Stimulated activated effector memory CD8-positive, alpha-beta T cell treated with anti-CD3 and anti-CD28 coated beads, Interleukin-12 subunit alpha, Interleukin-12 subunit beta, amount 100 ng/mL, for 72 hours (primary cell): ENCODE measurements at regions not wholly inside any gene's neighbourhood (a gene's known extent, or its start where the extent isn't known, plus 50 kb on each side); places are given as distances from the start of the nearest gene placed in this dataset.

Experiments
- ATAC-seq: fragments of 150-1000 bp; cut with Tn5 transposase; 2 replicates; pipeline ENCODE4 v1.10.0; 2021
- DNase-seq, 2 donors: peaks; one replicate each; pipeline ENCODE4 v3.0.0; 2021 to 2022; ENCODE audit warnings: low spot score in 2 of 2
- H3K27ac Mint-ChIP-seq: one replicate; pipeline ENCODE4 v1.8.0; 2022; ENCODE audit warnings: mild to moderate bottlenecking, mixed read lengths
- H3K36me3 Mint-ChIP-seq: one replicate; pipeline ENCODE4 v1.8.0; 2022; ENCODE audit warnings: mild to moderate bottlenecking, mixed read lengths
- H3K4me1 Mint-ChIP-seq: one replicate; pipeline ENCODE4 v1.8.0; 2022; ENCODE audit warnings: mixed read lengths
- H3K4me3 Mint-ChIP-seq: one replicate; pipeline ENCODE4 v1.8.0; 2022; ENCODE audit warnings: mild to moderate bottlenecking, mixed read lengths
- H3K9me3 Mint-ChIP-seq: one replicate; pipeline ENCODE4 v1.8.0; 2022; ENCODE audit warnings: mixed read lengths

- no peaks in the 10 kb centered on the region for H3K36me3 Mint-ChIP-seq
- no peak for ATAC-seq
These were observed 721.9 kb upstream of the SLC10A2 start for GRCh38 chr13:103788061-103788652.

GRCh38 chr13:103772576-103772975 lies 706.4 kb upstream of the SLC10A2 start:
- no peak overlapping the region for H3K27ac Mint-ChIP-seq
- peaks cover 11% of the 10 kb centered on the region for H3K9me3 Mint-ChIP-seq
- ATAC-seq, result no peak
- no peaks in the 10 kb centered on the region for H3K4me1 Mint-ChIP-seq
- no peak for DNase-seq
- no peak overlapping the region for H3K4me3 Mint-ChIP-seq
- H3K36me3 Mint-ChIP-seq, result no peaks in the 10 kb centered on the region

More at GRCh38 chr13:103788061-103788652, 721.9 kb upstream of the SLC10A2 start:
- Mint-ChIP-seq H3K4me1 (no peaks in the 10 kb centered on the region), H3K4me3 (no peak overlapping the region), H3K27ac (no peak overlapping the region), H3K9me3 (peaks cover 12% of the 10 kb centered on the region)
- no peak for DNase-seq

- Mint-ChIP-seq H3K36me3 (no peaks in the 10 kb centered on the region), H3K9me3 (peaks cover 15% of the 10 kb centered on the region), H3K4me3 (no peak overlapping the region), H3K4me1 (no peaks in the 10 kb centered on the region), H3K27ac (no peak overlapping the region)
- no peak for DNase-seq
- no peak for ATAC-seq
These were observed 696.3 kb upstream of the SLC10A2 start for GRCh38 chr13:103762523-103762922.

- H3K36me3 Mint-ChIP-seq, result no peaks in the 10 kb centered on the region
- ATAC-seq (no peak), DNase-seq (no peak)
- no peaks in the 10 kb centered on the region for H3K4me1 Mint-ChIP-seq
- H3K9me3 Mint-ChIP-seq, result peaks cover 19% of the 10 kb centered on the region
- no peak overlapping the region for H3K4me3 Mint-ChIP-seq
- no peak overlapping the region for H3K27ac Mint-ChIP-seq
These were observed 693.1 kb upstream of the SLC10A2 start for GRCh38 chr13:103759361-103759760.

GRCh38 chr13:103758222-103758621 lies 692.0 kb upstream of the SLC10A2 start:
- no peaks in the 10 kb centered on the region for H3K36me3 Mint-ChIP-seq
- ATAC-seq (no peak), DNase-seq (no peak)
- peaks cover 17% of the 10 kb centered on the region for H3K9me3 Mint-ChIP-seq
- no peaks in the 10 kb centered on the region for H3K4me1 Mint-ChIP-seq
- H3K27ac Mint-ChIP-seq, result no peak overlapping the region
- no peak overlapping the region for H3K4me3 Mint-ChIP-seq

GRCh38 chr13:103757361-103757760 lies 691.1 kb upstream of the SLC10A2 start:
- no peak for DNase-seq
- Mint-ChIP-seq H3K4me1 (no peaks in the 10 kb centered on the region), H3K4me3 (no peak overlapping the region), H3K27ac (no peak overlapping the region), H3K36me3 (no peaks in the 10 kb centered on the region), H3K9me3 (peaks cover 19% of the 10 kb centered on the region)
- ATAC-seq, result no peak

GRCh38 chr13:103754783-103755182 lies 688.6 kb upstream of the SLC10A2 start:
- no peaks in the 10 kb centered on the region for H3K36me3 Mint-ChIP-seq
- H3K4me3 Mint-ChIP-seq, result no peak overlapping the region
- no peaks in the 10 kb centered on the region for H3K4me1 Mint-ChIP-seq
- no peak for ATAC-seq
- no peak overlapping the region for H3K27ac Mint-ChIP-seq
- no peak for DNase-seq
- peaks cover 19% of the 10 kb centered on the region for H3K9me3 Mint-ChIP-seq

- Mint-ChIP-seq H3K4me1 (no peaks in the 10 kb centered on the region), H3K9me3 (peaks cover 14% of the 10 kb centered on the region), H3K27ac (no peak overlapping the region), H3K36me3 (no peaks in the 10 kb centered on the region), H3K4me3 (no peak overlapping the region)
- no peak for DNase-seq
- ATAC-seq, result no peak
These were observed 668.6 kb upstream of the SLC10A2 start for GRCh38 chr13:103734837-103735236.

GRCh38 chr13:103731959-103732358 lies 665.7 kb upstream of the SLC10A2 start:
- H3K4me3 Mint-ChIP-seq, result no peak overlapping the region
- no peak overlapping the region for H3K27ac Mint-ChIP-seq
- H3K36me3 Mint-ChIP-seq, result no peaks in the 10 kb centered on the region
- ATAC-seq, result no peak
- no peak for DNase-seq
- peaks cover 17% of the 10 kb centered on the region for H3K9me3 Mint-ChIP-seq
- H3K4me1 Mint-ChIP-seq, result no peaks in the 10 kb centered on the region

GRCh38 chr13:103730407-103730806 lies 664.2 kb upstream of the SLC10A2 start:
- H3K4me1 Mint-ChIP-seq, result no peaks in the 10 kb centered on the region
- peaks cover 11% of the 10 kb centered on the region for H3K9me3 Mint-ChIP-seq
- ATAC-seq (no peak), DNase-seq (no peak)
- H3K27ac Mint-ChIP-seq, result no peak overlapping the region
- no peaks in the 10 kb centered on the region for H3K36me3 Mint-ChIP-seq
- no peak overlapping the region for H3K4me3 Mint-ChIP-seq

- no peak overlapping the region for H3K27ac Mint-ChIP-seq
- no peaks in the 10 kb centered on the region for H3K36me3 Mint-ChIP-seq
- H3K9me3 Mint-ChIP-seq, result peaks cover 6% of the 10 kb centered on the region
- no peaks in the 10 kb centered on the region for H3K4me1 Mint-ChIP-seq
- DNase-seq (no peak), ATAC-seq (no peak)
- H3K4me3 Mint-ChIP-seq, result no peak overlapping the region
These were observed 660.6 kb upstream of the SLC10A2 start for GRCh38 chr13:103726808-103727207.

GRCh38 chr13:103716718-103717117 lies 650.5 kb upstream of the SLC10A2 start:
- H3K4me3 Mint-ChIP-seq, result no peak overlapping the region
- DNase-seq (no peak), ATAC-seq (no peak)
- no peaks in the 10 kb centered on the region for H3K4me1 Mint-ChIP-seq
- peaks cover 14% of the 10 kb centered on the region for H3K9me3 Mint-ChIP-seq
- H3K36me3 Mint-ChIP-seq, result no peaks in the 10 kb centered on the region
- no peak overlapping the region for H3K27ac Mint-ChIP-seq

GRCh38 chr13:103715335-103715734 lies 649.1 kb upstream of the SLC10A2 start:
- H3K36me3 Mint-ChIP-seq, result no peaks in the 10 kb centered on the region
- ATAC-seq (no peak), DNase-seq (no peak)
- peaks cover 14% of the 10 kb centered on the region for H3K9me3 Mint-ChIP-seq
- no peak overlapping the region for H3K27ac Mint-ChIP-seq
- H3K4me1 Mint-ChIP-seq, result no peaks in the 10 kb centered on the region
- H3K4me3 Mint-ChIP-seq, result no peak overlapping the region

- ATAC-seq (no peak), DNase-seq (no peak)
- H3K9me3 Mint-ChIP-seq, result peaks cover 12% of the 10 kb centered on the region
- H3K4me3 Mint-ChIP-seq, result no peak overlapping the region
- H3K4me1 Mint-ChIP-seq, result no peaks in the 10 kb centered on the region
- H3K36me3 Mint-ChIP-seq, result no peaks in the 10 kb centered on the region
- no peak overlapping the region for H3K27ac Mint-ChIP-seq
These were observed 637.0 kb upstream of the SLC10A2 start for GRCh38 chr13:103703246-103703645.

- Mint-ChIP-seq H3K36me3 (no peaks in the 10 kb centered on the region), H3K27ac (no peak overlapping the region), H3K4me3 (no peak overlapping the region), H3K9me3 (peaks cover 10% of the 10 kb centered on the region), H3K4me1 (no peaks in the 10 kb centered on the region)
- ATAC-seq (no peak), DNase-seq (no peak)
These were observed 631.8 kb upstream of the SLC10A2 start for GRCh38 chr13:103698000-103698399.

GRCh38 chr13:103695320-103695719 lies 629.1 kb upstream of the SLC10A2 start:
- H3K27ac Mint-ChIP-seq, result no peak overlapping the region
- H3K4me1 Mint-ChIP-seq, result no peaks in the 10 kb centered on the region
- ATAC-seq (no peak), DNase-seq (no peak)
- no peak overlapping the region for H3K4me3 Mint-ChIP-seq
- peaks cover 13% of the 10 kb centered on the region for H3K9me3 Mint-ChIP-seq
- H3K36me3 Mint-ChIP-seq, result no peaks in the 10 kb centered on the region

GRCh38 chr13:103694471-103694870 lies 628.3 kb upstream of the SLC10A2 start:
- no peak for ATAC-seq
- Mint-ChIP-seq H3K9me3 (peaks cover 13% of the 10 kb centered on the region), H3K4me3 (no peak overlapping the region)

More at GRCh38 chr13:103694471-103694870, 628.3 kb upstream of the SLC10A2 start:
- DNase-seq, result no peak
- H3K27ac Mint-ChIP-seq, result no peak overlapping the region
- H3K4me1 Mint-ChIP-seq, result no peaks in the 10 kb centered on the region
- H3K36me3 Mint-ChIP-seq, result no peaks in the 10 kb centered on the region
